ENCODE measurements at regions not wholly inside any gene's neighbourhood (a gene's known extent, or its start where the extent isn't known, plus 50 kb on each side); places are given as distances from the start of the nearest gene placed in this dataset.

DNA sequence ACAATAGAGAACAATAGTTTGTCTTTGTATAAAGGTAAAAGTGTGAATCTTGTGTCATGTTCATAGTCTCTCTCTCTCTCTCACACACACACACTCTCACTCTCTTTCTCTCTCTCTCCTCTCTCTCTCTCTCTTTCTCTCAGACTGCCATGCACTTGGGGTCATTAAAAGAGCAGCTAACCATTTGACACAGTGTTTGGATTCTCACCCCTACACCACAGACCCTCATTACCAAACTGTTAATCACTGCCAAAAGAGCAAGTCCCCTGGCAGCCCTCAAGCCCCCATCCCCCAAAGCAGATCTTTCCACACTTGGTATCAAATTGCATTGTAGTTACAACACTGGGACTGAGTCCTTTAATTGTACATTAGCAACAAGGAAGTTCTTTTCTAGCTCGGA lies 305.8 kb upstream of the RSPO3 start:
- TF ChIP-seq, protein P1, sequence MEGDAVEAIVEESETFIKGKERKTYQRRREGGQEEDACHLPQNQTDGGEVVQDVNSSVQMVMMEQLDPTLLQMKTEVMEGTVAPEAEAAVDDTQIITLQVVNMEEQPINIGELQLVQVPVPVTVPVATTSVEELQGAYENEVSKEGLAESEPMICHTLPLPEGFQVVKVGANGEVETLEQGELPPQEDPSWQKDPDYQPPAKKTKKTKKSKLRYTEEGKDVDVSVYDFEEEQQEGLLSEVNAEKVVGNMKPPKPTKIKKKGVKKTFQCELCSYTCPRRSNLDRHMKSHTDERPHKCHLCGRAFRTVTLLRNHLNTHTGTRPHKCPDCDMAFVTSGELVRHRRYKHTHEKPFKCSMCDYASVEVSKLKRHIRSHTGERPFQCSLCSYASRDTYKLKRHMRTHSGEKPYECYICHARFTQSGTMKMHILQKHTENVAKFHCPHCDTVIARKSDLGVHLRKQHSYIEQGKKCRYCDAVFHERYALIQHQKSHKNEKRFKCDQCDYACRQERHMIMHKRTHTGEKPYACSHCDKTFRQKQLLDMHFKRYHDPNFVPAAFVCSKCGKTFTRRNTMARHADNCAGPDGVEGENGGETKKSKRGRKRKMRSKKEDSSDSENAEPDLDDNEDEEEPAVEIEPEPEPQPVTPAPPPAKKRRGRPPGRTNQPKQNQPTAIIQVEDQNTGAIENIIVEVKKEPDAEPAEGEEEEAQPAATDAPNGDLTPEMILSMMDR (IDR thresholded peaks at IDR 0.05 in 8 of 11, conservative IDR thresholded peaks at IDR 0.05 in 3 of 11) = no peak
- TF ChIP-seq POLR2AphosphoS5 (IDR thresholded peaks at IDR 0.05) = no peak

All from spleen (tissue), 7 donors.